ENCODE measurements at regions not wholly inside any gene's neighbourhood (a gene's known extent, or its start where the extent isn't known, plus 50 kb on each side); places are given as distances from the start of the nearest gene placed in this dataset.
"Not testable (repeated sequence)": the region's sequence is repeated elsewhere in the genome, so short reads cannot be mapped to it uniquely, and the experiment has no call there.

DNA sequence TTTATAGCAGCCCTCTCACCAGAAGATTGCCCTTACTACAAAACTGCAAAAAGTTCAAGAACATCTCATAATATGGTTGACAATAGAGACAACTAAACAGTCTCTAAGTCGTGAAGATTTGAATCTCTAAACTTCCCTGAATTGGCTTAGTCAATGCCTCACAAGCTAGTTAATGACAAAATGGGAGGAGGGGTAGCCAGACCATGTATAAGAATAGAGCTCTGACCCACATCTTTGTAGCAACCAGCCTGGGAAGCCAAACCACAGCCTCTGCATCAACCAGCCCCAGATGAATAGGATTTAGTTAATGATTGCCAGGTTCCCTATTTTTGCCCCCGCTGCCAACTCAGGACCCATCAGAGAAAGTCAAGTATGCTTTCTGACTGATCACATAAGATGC is 1265.9 kb upstream of the PCDH10 start:
- not testable (repeated sequence) for DNase-seq (ENCODE audit: low spot score)

DNA sequence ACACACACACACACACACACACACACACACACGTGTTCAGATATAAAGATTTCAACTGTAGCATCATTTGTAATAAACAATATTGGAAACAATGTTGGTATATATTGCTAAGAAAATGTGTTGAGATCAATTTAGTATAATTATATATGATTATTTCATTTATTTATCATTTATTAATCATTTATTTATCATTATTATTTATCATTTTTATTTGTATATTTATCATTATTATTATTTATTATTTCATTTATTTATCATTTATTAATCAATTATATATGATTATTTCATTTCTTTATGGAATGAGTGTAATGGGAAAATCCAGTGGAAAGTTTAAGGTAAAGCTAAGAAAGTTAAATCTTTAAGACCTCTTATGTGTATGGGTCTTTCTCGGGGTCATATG is 1223.4 kb upstream of the PCDH10 start:
- not testable (repeated sequence) for DNase-seq (ENCODE audit: low spot score)

DNA sequence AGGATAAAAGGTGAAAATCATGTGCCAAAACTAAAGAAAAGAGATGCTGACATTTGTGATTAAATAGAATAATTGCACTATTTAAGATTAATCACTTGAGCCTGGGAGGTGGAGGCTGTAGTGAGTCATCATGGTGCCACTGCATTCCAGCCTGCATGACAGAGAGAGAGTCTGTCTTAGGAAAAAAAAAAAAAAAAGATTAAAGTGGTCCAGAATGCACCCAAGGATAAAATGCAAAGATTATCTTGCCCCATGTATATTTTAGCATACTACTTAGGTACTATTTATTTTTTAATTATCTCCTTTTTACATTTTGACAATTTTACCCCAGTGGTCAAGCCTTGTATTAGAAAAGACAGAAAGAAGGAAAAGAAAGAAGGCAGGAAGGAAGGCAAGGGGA is 1181.4 kb upstream of the PCDH10 start:
- not testable (repeated sequence) for DNase-seq (ENCODE audit: low spot score)

DNA sequence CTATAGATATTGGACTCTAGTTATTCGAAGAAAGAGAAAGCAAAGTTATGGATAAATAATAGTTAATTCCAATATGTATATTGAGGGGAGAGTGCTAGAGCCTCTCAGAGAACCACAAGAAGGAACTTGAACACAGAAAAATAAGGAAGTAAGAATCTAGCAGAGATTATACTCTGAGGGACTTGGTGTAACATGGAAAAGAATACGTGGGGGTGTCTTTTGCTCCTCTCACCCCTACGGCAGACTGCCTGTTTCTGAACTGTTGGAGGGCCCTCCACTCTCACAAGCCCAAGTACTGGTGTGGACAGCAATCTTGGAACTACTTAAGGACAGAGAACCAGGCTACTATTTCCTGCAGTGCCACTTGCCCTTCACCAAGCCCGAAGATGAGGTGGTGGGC is 1174.4 kb upstream of the PCDH10 start:
- DNase-seq (ENCODE audit: low spot score): peak; percentile 3

DNA sequence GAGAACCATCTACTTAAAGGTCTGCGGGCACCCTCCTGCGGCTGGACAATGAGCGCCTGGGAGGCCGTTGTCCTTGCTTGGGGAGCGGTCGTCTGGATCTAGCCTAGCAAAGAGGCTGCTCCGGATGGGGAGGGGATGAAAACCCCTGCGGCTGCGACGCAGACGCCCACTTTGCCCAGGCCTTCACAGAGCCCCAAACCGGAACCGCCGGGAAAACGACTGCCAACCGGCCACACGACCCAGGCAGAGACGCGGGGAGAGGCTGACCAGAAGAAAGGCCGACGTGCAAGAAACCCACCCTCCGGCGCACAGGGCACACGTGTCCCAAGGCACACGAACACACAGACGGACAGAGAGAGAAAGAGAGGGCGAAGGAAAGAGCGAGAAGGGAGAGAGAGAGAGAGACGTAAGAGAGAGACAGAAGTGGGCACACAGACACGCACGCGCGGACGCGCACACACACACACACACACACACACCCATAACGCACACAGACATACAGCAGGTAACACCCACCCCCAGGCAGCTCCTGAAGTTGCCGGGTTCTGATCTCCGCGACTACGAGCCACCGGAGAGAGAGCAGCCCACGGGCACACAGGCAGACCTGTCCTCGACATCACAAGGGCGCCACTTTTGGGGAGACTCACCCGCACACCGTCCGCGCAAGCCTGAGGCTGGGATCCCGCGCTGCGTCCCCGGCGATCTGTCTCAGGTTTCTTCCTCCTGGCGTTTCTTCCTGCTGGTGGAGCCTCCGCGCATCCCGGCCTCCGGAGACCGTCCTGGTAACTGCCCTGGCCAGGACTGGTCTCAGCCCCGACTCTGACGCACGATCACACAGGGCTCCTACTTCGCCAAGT is 1173.6 kb upstream of the PCDH10 start:
- not testable (repeated sequence) for DNase-seq (ENCODE audit: low spot score)

DNA sequence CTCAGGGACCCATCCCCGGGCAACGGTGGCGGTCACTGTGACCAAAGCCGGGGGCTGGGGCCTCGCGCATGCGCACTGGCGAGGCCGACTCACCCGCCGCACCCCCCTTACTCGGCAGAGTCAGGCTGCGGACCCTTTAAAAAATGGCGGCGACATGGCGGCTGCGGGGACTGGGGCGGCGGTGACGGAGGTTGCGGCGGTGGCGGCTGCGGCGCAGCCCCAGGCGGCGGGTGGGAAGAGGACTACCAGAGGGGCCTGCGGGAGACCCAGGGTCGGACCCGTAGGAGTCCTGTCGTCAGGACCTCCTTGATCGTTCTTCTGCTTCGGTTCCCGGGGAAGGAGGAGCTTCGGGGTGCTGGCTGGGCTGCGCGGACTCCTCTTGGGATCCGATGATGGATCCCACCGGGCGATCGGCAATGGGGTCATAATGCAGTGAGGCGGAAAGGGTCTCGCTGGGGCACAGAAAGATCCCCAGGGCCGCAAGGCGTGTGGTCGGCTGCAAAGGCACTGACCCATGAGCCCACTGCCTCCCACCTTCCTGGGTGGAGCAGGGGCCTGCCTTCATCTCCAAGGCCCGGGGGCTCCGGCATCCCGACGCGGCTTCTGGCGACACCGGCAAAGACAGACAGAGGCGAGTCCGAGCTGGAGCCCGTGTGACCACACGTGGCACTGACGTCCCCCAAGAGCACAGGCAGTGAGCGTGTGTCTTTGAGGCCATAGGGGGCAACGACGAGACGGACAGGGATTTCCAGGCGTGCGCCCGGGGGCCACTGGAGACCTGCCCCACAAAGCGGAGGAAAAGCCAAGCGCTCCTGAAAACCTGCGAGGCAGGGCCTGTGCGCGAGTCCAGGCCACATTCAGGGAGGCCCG is 1172.7 kb upstream of the PCDH10 start:
- DNase-seq (ENCODE audit: low spot score): peak; percentile 3

DNA sequence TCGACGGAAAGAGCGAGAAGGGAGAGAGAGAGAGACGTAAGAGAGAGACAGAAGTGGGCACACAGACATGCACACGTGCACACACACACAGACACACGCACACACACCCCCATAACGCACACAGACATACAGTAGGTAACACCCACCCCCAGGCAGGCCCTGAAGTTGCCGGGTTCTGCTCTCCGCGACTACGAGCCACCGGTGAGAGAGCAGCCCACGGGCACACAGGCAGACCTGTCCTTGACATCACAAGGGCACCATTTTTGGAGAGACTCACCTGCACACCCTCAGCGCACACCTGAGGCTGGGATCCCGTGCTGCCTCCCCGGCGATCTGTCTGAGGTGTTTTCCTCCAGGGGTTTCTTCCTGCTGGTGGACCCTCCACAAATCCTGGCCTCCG is 1171.0 kb upstream of the PCDH10 start:
- DNase-seq (ENCODE audit: low spot score): no peak

DNA sequence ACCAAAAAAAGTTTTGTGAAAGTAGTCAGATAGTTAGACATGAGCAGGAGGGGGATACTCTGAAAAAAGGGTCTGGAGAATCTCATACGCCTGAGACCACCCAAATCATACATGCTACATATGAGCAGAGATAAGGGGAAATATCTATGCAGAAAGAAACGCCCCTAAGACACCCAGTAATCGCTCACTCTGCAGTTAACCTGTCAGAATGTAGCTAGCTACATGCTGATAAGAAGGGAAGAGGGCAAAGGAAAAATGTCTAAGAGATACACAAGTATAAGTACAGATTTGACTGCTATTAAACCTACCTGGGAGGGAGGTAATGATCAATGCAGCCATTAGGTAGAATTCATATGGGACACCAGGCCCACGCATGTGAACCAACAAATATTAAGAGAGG is 1159.5 kb upstream of the PCDH10 start:
- DNase-seq (ENCODE audit: low spot score): no peak

DNA sequence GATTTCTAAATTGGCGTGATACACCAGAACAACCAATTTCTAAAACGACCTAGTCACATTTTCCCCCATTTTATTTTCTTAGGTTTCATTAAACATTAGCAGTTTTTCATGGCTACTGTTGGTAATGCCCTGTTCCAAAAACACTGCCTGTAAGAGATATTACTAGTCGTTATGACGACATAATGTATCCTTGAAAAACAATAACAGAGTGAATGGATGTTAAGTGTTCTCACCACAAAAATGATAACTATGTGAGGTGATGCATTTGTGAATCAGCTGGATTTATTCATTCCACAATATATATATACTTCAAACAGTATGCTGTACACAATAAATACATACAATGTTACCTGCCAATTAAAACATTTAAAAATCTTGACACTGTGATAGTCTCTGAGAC is 1147.6 kb upstream of the PCDH10 start:
- peak; percentile 5 for DNase-seq (ENCODE audit: low spot score)

DNA sequence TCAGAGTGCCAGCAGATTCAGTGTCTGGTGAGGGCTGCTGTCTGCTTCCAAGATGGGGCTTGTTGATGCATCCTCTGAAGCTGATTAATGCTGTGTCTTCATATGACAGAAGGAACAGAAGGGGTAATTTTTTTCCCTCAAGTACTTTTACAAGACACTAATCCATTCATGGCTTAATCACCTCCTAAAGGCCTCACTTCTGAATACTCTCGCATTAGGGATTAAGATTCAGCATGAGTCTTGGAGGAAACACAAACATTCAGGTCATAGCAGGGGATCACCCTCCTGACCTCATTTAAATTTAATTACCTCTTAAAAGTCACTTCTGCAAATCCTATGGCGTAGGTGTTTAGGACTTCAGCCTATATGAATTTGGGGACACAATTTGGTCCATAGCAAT is 1145.5 kb upstream of the PCDH10 start:
- no peak for DNase-seq (ENCODE audit: low spot score)

DNA sequence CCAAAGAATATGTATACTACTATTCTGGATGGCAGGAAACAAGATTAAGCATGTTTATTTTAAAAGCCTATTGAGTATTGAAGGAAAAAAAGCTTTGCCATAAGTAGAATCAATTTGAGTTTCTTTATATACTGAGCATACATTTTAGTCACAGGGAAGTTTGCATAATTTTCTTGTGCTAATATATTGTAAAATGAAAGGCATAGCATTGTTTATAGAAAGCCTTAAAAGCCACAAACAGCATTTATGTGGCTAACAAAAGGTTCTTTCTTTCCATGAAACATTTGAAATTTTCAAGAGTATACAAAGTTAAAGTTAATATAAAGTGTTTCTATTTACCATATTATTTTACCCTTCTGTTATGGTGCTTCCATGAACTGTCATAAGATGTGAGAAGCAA is 1133.8 kb upstream of the PCDH10 start:
- no peak for DNase-seq (ENCODE audit: low spot score)

DNA sequence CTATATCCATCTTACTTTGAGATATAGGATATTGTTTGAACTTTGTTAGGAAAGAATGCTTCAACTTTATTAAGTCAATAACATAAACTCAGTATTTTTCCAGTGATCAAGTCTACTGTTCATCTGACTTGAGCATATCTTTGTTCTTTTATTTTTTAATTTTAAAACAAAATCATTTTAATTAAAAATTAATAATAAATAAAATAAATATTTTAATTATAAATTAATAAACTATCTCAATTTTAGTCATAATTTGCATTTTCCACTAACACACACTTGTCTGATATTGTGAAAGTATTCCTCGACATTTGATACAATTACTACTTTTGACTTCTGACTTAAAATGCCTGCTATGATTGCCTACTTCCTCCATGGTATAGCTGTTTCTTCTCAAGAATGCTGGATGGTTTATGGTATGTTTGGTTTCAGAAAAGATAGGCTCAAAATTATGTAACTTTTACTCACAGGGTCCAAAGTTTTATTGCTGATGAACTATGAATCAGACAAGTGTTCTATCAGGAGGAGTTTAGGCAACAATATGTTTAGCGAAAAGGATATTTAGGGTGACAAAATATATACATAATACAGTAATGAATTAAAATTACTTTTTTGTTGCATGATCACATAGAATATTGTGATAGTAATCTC is 1132.3 kb upstream of the PCDH10 start:
- no peak for DNase-seq (ENCODE audit: low spot score)

DNA sequence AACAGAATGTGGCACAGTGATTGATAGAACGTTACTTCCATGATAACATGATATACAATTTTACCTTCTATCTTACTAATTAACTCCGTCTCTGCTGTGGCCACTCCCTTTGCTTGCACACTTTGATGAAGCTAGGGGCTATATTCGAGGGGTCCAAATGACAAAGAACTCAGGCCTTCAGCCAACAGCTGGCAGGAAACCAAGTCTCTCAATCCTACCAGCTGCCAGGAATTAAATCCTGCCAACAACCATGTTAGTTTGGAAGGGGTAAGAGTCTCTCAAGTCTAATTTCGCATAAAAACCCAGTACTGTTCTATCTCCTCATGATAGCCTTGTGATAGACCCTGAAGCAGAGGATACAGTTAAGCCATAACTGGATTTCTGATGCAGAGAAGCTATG is 1122.9 kb upstream of the PCDH10 start:
- no peak for DNase-seq (ENCODE audit: low spot score)

DNA sequence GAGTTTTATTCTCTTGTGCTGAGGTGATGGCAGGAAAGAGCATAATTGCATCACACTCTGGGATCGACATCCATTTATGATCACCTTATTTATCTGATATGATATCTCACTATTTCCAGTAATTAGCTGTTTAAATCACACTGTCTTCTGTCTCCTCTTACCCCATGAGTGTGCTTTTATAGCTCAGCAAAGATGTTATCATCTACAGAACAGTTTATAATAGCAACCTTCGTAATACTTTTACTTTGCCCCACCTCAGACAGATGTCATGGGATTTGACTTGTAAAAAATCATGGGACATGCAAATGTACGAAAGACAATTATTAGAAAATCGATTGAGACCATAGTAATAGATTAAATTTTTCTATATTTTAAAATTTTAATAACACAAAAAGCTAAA is 1122.3 kb upstream of the PCDH10 start:
- DNase-seq (ENCODE audit: low spot score): no peak

DNA sequence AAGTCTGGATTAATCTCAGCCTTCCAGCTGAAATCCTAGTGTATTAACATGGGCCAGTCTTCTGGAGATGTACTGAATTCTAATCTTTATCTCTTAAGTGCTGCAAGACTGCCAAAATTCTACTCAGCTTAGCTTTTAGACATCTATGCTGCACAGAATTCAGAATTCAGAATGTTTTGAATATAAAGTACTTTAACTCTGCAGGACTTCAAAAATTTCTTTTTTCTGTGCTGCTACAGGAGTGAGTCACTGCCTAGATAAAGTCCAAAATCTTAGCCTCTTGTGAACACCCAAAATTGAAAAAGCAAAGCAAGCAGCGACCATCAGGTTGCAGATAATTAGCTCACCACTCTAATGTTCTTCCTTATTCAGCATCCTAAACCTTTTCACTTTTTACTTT is 1092.6 kb upstream of the PCDH10 start:
- no peak for DNase-seq (ENCODE audit: low spot score)

DNA sequence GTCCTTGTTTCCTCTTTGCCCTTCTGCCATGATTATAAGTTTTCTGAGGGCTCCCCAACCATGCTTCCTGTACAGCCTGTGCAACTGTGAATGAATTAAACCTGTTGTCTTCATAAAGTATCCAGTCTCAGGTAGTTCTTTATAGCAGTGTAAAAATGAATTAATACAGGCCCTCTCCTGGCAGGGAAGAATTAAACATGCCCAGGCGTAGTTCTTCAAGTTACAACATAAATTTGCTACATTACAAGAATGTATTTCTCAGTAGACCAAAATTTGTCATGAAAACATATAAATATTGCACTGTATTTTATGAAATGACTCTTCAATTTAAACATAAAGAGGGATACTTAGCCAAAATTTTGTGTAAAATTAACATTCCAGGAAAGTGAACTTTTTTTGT is 1089.9 kb upstream of the PCDH10 start:
- no peak for DNase-seq (ENCODE audit: low spot score)

DNA sequence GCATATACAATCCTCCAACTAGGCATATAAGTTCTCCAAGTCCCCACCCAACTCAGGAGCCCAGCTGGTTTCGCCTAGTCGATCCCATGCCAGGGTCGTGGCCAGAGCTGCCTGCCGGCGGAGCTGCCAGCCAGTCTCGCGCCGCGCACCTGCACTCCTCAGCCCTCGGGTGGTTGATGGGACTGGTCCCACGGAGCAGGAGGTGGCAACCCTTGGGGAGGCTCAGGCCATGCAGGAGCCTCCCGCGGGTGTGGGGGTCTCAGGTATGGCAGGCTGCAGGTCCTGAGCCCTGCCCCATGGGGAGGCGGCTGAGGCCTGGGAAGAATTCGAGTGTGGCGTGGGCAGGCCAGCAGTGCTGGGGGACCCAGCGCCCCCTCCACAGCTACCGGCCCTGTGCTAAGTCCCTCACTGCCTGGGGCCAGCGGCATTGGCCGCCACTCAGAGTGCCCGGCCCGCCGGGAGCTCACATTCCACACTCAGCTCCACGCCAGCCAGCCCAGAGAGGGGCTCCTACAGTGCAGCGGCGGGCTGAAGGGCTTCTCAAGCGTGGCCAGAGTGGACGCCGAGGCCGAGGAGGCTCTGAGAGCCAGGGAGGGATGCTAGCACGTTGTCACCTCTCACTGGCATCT is 1086.4 kb upstream of the PCDH10 start:
- no peak for DNase-seq (ENCODE audit: low spot score)

DNA sequence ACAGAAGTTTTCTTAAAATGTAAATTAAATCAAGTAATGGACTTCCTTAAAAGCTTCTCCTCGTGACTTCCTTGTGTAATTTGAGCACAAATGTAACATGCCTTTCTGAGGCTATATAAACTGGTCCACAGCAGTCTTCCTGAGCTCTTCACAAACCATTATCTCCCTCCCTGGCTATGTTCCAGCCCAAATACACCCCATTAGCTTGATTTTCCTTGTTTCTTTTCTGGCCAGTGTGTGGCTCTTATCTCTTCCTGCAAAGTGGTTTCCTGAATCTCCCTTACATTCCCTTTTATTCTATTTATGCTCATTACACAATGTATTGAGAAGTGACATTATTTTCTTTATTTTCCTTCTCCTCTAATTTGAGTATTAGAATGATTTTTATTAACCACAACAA is 1085.3 kb upstream of the PCDH10 start:
- no peak for DNase-seq (ENCODE audit: low spot score)

DNA sequence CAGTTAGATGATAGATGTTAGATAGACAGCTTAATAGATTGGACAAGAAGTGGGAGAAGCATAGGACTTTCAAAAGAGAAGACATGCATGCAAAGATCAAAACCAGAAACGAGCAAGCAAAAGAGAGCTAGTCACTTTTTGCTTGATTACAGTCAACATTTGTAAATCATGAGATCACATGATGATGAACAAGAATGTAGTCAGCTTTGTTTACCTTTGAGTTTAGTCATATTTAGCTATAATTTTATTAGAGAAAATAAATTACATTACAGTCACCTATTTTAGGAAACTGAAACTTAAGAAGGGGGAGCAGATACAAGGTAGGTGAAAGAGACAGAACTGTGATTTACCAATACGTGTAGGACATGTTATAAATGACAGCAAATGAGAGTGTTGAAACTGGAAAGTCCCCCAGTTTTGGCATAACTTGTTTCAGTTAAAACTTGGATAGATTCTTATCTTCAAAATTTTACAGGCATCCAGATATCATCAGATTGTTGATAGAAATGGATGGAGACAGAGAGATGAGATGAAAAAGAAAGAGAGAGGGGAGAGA is 1083.1 kb upstream of the PCDH10 start:
- DNase-seq (ENCODE audit: low spot score): peak; percentile 55

DNA sequence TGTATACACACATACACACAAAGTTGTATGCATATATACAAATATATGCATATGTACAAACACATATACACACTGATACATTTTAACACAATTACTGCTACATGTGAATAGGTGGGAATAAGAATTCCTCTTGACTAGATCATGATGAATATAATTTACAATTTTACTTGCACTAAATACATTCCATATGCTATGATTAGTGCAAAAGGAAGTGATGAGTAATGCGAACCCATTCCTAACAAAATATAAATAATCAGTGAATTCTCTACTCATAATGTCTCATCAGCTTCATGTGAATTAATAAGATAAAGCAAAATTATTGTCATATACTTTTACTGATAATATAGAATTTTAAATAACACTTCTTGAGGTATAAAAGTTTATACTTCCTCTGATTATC is 1077.3 kb upstream of the PCDH10 start:
- peak; percentile 18 for DNase-seq (ENCODE audit: low spot score)

DNA sequence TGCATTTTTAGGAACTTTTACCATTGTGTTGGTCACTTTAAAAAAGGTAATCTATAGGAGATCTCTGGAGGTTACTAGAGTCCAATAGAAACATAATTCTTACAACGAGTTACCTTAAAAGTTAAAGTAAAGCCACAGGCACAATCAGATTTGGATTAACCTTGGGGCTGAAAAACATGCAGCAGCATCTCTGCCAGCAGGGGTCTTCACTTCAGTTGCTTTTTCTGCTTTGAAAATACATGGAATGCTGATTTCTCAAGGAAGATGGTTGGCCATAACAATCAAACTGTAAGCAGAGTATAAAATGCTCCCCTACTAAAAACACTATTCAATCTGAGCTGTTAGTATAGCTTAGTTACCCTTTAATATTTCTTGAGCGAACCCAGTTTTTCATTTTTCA is 1072.3 kb upstream of the PCDH10 start:
- no peak for DNase-seq (ENCODE audit: low spot score)

DNA sequence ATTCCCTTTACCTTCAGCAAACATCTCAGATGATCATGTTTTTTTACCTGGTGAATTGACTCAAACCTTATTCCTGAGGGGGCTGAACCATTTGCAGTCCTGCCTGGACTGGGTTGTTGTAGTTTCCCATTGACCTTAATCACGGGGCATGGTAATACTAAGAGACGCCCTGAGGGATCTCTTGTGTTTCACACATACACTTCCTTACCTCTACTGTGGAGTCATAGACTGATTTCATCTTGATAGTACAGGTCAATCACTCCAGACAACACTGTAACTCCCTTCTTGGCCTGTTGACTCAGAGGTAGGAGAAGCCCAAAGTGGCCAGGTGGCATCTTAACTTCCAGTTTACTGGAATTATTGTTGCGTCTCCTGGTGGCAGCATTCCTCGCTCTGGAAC is 1064.0 kb upstream of the PCDH10 start:
- DNase-seq (ENCODE audit: low spot score): no peak
